Neutrophil (primary cell): ENCODE measurements at regions not wholly inside any gene's neighbourhood (a gene's known extent, or its start where the extent isn't known, plus 50 kb on each side); places are given as distances from the start of the nearest gene placed in this dataset.
A peak's percentile ranks its signal among the peaks of the same experiment; 100 is the strongest.

Experiments used
- H3K27ac ChIP-seq: fragments of 200-600 bp; sonication (generic); 2 replicates; pipeline ENCODE4 v1.5.1; 2016; ENCODE audit warnings: mild to moderate bottlenecking, moderate library complexity
- H3K27me3 ChIP-seq: fragments of 200-600 bp; sonication (generic); 2 replicates; pipeline ENCODE4 v1.6.0; 2016; ENCODE audit warnings: mild to moderate bottlenecking
- H3K36me3 ChIP-seq: fragments of 200-600 bp; sonication (generic); 2 replicates; pipeline ENCODE4 v1.5.1; 2017
- H3K4me1 ChIP-seq, 2 experiments: fragments of 200-600 bp in 1 of 2; sonication (generic) in 1 of 2; 1 replicate in 1 of 2; 2 replicates in 1 of 2; pipeline versions ENCODE4 v1.5.1 to v1.6.1; 2013 to 2016; ENCODE audit warnings: low read depth in 1 of 2, low read length in 1 of 2, mild to moderate bottlenecking in 1 of 2, moderate library complexity in 1 of 2; ENCODE audit not compliant: control insufficient read depth in 1 of 2, insufficient read depth in 1 of 2
- H3K4me3 ChIP-seq, 2 experiments: fragments of 200-600 bp in 1 of 2; sonication (generic) in 1 of 2; 1 replicate in 1 of 2; 2 replicates in 1 of 2; pipeline ENCODE4 v1.5.1; 2013 to 2016; ENCODE audit warnings: low read depth in 1 of 2, low read length in 1 of 2, mild to moderate bottlenecking in 1 of 2, moderate library complexity in 1 of 2
- H3K9me3 ChIP-seq: fragments of 200-600 bp; sonication (generic); 2 replicates; pipeline ENCODE4 v1.5.1; 2016
- TF ChIP-seq, protein P1 (sequence below): fragments of 200-600 bp; sonication (generic); IDR thresholded peaks from 2 replicates; pipeline ENCODE4 v1.5.1; 2016; ENCODE audit warnings: antibody characterized with exemption

DNA sequence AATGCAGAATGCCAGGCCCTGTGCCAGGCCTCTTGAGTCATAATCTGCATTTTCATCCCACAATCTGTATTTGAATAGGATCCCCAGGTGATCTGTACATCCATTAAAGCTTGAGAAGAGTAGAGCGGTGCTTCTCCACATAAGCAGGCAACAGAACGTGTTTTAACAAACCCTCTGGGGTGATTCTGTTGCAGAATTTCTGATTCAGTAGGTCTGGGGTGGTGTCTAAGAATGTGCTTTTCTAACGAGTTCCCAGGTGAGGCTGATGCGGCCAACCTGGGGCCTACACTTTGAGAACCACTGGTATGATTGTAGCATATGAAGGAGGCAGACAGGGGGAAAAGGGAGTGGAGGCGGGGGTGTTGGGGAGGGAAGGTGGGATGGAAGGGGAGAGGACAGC, 78.4 kb upstream of the POU3F1 start:
- Histone ChIP-seq H3K27ac (no peak overlapping the region), H3K4me1 (peaks cover 12 to 17% of the 10 kb centered on the region in 2 experiments), H3K27me3 (no peaks in the 10 kb centered on the region), H3K4me3 (no peak overlapping the region), H3K36me3 (no peaks in the 10 kb centered on the region), H3K9me3 (no peaks in the 10 kb centered on the region)
- TF ChIP-seq, protein P1, sequence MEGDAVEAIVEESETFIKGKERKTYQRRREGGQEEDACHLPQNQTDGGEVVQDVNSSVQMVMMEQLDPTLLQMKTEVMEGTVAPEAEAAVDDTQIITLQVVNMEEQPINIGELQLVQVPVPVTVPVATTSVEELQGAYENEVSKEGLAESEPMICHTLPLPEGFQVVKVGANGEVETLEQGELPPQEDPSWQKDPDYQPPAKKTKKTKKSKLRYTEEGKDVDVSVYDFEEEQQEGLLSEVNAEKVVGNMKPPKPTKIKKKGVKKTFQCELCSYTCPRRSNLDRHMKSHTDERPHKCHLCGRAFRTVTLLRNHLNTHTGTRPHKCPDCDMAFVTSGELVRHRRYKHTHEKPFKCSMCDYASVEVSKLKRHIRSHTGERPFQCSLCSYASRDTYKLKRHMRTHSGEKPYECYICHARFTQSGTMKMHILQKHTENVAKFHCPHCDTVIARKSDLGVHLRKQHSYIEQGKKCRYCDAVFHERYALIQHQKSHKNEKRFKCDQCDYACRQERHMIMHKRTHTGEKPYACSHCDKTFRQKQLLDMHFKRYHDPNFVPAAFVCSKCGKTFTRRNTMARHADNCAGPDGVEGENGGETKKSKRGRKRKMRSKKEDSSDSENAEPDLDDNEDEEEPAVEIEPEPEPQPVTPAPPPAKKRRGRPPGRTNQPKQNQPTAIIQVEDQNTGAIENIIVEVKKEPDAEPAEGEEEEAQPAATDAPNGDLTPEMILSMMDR: no peak

DNA sequence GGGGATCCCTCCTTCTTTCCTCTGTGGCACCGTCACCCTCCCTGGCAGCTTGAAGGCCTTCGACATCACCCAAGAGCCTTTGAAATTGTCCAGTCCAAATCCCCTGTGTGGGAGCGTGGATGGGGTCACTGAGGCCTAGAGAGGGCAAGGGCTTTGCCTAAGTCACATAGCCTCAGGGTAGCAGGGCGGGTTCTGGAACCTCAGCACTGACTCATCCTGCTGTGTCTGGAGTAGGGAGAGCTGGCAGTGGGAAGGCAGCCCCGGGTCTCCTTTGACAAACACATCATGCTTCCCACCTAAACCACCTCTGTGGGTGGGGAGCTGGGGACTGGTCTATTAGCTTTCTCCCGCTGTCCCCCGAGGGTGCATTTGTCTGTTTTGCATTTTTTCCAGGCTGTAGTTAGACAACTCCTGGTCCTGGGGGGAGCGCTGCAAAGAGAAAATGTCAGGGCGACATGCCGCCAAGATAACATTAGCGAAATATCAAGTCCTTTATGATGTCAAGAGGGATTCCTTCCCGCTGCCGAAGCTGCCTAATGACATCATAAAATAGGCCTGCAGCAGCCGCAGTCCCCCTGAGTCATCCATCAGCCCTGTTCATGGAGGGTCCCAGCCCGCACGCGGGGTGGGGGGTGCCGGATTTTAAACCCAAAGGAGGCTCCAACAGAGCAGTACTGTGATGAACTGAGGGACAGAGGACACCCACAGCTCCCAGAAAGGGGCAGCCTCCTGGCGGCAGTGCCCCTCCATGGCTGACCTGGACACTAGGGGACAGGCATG, 77.0 kb upstream of the POU3F1 start:
- Histone ChIP-seq H3K4me3 (no peak overlapping the region), H3K36me3 (no peaks in the 10 kb centered on the region), H3K4me1 (peaks cover 12 to 17% of the 10 kb centered on the region in 2 experiments), H3K27ac (no peak overlapping the region), H3K27me3 (no peaks in the 10 kb centered on the region), H3K9me3 (no peaks in the 10 kb centered on the region)
- TF ChIP-seq, protein P1: no peak

DNA sequence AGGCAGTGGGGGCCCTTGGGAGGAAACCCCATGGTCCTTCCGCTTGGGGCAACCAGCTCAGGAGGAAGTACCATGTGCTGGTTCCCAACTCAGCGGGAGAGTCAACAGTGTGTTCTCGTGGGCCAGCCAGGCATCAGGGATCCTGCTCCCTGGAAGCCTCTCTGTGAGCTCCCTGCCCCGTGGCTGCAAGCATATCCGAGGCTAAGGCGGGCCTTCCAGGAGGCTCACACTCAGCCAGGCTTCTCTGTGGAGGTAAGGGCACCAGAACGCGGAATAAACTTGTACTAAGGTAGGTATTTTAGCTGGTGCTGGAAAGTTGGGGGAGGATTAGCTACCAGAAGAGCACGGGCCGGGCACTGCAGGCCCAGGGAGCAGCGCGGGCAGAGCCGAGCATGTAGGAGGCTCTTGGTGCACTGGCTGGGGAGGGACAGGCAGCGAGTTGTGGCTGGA, 74.7 kb upstream of the POU3F1 start:
- TF ChIP-seq, protein P1: no peak
- peak overlapping the region; percentile 4 for H3K27ac ChIP-seq
- no peak overlapping the region for H3K4me3 ChIP-seq

DNA sequence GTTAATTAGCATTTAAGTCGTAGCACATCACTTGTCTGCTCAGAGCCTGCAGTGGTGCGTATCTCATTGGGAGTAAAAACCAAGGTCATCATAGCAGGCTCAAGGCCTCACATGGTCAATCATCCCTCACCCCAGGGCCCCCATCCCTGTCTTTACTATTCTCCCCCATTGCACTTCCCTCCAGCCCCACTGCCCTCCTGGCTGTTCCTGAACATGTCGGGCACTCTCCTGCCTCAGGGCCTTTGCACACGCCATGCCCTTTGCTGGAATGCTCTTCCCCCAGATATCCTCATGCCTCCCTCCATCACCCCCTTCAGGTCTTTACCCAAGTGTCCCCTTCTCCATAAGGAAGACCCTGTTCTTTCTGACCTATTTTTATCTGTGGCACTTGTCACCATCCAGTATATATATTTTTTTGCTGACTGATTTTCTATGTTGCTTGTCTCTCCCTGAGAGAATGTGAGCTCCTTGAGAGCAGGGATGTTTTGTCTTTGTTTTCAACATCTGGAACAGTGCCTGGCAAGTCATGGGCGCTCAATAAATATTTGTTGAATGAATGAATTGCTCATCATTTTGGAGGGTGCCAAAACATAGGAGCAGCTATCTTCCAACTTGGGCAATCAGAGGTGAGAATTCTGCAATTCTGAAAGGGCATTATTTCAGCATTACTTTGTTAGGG, 74.1 kb upstream of the POU3F1 start:
- TF ChIP-seq, protein P1: no peak
- Histone ChIP-seq H3K27me3 (no peaks in the 10 kb centered on the region), H3K9me3 (no peaks in the 10 kb centered on the region), H3K4me3 (no peak overlapping the region), H3K27ac (peak overlapping the region; percentile 4), H3K36me3 (no peaks in the 10 kb centered on the region), H3K4me1 (peaks cover 12 to 17% of the 10 kb centered on the region in 2 experiments)

More for the DNA sequence above, 74.7 kb upstream of the POU3F1 start:
- Histone ChIP-seq H3K27me3 (no peaks in the 10 kb centered on the region), H3K36me3 (no peaks in the 10 kb centered on the region), H3K4me1 (peaks cover 12 to 17% of the 10 kb centered on the region in 2 experiments), H3K9me3 (no peaks in the 10 kb centered on the region)

DNA sequence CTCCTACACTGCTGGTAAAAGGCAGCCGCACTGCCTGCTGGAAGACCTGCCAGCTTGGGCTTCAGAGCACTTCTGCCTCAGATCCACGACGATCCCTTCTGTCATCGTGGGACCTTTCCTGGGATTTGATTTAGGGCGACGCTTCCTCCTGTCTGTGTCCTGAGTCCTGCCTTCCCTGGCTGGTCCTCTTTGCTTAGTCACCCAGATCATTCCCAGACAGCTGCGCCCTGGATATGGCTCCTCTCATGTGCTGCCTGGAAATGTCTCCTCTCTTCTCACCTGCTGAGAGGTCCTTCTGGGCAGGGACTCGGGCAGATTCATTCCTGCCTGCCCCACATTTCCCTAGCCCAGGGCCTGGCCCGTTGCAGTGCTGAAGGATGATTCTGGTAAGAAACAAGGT, 72.4 kb upstream of the POU3F1 start:
- peaks cover 12 to 17% of the 10 kb centered on the region in 2 experiments for H3K4me1 ChIP-seq
- H3K9me3 ChIP-seq: no peaks in the 10 kb centered on the region
- H3K4me3 ChIP-seq: no peak overlapping the region
- no peak overlapping the region for H3K27ac ChIP-seq
- H3K36me3 ChIP-seq: no peaks in the 10 kb centered on the region
- no peaks in the 10 kb centered on the region for H3K27me3 ChIP-seq
- TF ChIP-seq, protein P1: no peak
